ENCODE measurements at regions not wholly inside any gene's neighbourhood (a gene's known extent, or its start where the extent isn't known, plus 50 kb on each side); places are given as distances from the start of the nearest gene placed in this dataset.

- no peak for TF ChIP-seq CTCF (IDR thresholded peaks at IDR 0.05)
- TF ChIP-seq POLR2AphosphoS5 (IDR thresholded peaks at IDR 0.05): no peak
- TF ChIP-seq POLR2A (IDR thresholded peaks at IDR 0.05): no peak
- no peak for TF ChIP-seq EP300 (IDR thresholded peaks at IDR 0.05)
Measured at GRCh38 chr18:4603955-4604354, 148.8 kb upstream of the DLGAP1 start.

Measured in suprapubic skin (tissue), 4 donors.